ENCODE measurements at regions not wholly inside any gene's neighbourhood (a gene's known extent, or its start where the extent isn't known, plus 50 kb on each side); places are given as distances from the start of the nearest gene placed in this dataset.

DNA sequence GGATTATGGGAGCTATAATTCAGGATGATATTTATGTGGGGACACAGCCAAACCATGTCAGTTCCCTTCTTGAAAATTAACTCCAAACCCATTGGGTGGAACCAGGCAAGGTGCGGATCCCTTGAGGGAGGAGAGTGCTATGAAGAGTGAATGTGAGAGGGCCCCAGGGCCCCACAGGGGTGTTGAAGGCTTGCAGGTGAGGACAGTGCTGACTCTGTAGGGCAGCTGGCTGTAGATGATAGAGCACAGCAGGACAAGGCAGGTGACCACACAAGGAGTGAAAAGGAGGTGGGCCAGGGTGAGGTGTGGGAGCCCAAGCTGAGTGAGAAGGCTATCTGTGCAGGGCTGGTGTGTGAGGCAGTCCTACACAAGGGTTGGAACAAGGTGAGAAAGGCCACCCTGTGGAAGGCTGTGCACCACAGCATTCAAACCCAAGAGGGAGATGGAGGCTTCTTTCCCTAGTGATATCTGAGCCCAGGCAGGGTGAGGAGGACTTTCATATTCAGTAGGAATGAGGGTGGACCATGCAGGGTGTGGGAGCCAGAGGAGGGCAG lies 746.0 kb upstream of the CELF2 start:
- TF ChIP-seq TAF1 (IDR thresholded peaks at IDR 0.05; ENCODE audit: low read depth) (no peak), YY1 (IDR thresholded peaks at IDR 0.05; ENCODE audit: low read depth) (no peak), ZBTB7A (IDR thresholded peaks at IDR 0.05; ENCODE audit: low read depth) (no peak), CEBPB (IDR thresholded peaks at IDR 0.05) (no peak), TEAD4 (IDR thresholded peaks at IDR 0.05) (no peak), RAD21 (IDR thresholded peaks at IDR 0.05; ENCODE audit: low read depth) (no peak), CREB1 (IDR thresholded peaks at IDR 0.05; ENCODE audit: low read depth) (no peak), EP300 (IDR thresholded peaks at IDR 0.05; ENCODE audit: borderline replicate concordance) (no peak), EGR1 (IDR thresholded peaks at IDR 0.05) (no peak), TCF12 (IDR thresholded peaks at IDR 0.05; ENCODE audit: low read depth) (no peak), NFIC (IDR thresholded peaks at IDR 0.05) (no peak), FOXM1 (IDR thresholded peaks at IDR 0.05; ENCODE audit: borderline replicate concordance, low read depth) (no peak)
- TF ChIP-seq, protein P1, sequence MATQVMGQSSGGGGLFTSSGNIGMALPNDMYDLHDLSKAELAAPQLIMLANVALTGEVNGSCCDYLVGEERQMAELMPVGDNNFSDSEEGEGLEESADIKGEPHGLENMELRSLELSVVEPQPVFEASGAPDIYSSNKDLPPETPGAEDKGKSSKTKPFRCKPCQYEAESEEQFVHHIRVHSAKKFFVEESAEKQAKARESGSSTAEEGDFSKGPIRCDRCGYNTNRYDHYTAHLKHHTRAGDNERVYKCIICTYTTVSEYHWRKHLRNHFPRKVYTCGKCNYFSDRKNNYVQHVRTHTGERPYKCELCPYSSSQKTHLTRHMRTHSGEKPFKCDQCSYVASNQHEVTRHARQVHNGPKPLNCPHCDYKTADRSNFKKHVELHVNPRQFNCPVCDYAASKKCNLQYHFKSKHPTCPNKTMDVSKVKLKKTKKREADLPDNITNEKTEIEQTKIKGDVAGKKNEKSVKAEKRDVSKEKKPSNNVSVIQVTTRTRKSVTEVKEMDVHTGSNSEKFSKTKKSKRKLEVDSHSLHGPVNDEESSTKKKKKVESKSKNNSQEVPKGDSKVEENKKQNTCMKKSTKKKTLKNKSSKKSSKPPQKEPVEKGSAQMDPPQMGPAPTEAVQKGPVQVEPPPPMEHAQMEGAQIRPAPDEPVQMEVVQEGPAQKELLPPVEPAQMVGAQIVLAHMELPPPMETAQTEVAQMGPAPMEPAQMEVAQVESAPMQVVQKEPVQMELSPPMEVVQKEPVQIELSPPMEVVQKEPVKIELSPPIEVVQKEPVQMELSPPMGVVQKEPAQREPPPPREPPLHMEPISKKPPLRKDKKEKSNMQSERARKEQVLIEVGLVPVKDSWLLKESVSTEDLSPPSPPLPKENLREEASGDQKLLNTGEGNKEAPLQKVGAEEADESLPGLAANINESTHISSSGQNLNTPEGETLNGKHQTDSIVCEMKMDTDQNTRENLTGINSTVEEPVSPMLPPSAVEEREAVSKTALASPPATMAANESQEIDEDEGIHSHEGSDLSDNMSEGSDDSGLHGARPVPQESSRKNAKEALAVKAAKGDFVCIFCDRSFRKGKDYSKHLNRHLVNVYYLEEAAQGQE (IDR thresholded peaks at IDR 0.05; ENCODE audit: low read depth) = no peak
- TF ChIP-seq, protein P2, sequence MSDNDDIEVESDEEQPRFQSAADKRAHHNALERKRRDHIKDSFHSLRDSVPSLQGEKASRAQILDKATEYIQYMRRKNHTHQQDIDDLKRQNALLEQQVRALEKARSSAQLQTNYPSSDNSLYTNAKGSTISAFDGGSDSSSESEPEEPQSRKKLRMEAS (IDR thresholded peaks at IDR 0.05) = no peak
